A673 (cell line): ENCODE measurements at regions not wholly inside any gene's neighbourhood (a gene's known extent, or its start where the extent isn't known, plus 50 kb on each side); places are given as distances from the start of the nearest gene placed in this dataset.

ENCODE experiments used
- BruUV-seq: library from RNA; stranded (reverse); fragments of 400-500 nt; replicated peaks from 2 replicates; lab custom pipeline; 2021; lab: Mats Ljungman, UMichigan
- CTCF ChIA-PET: fragments of 300-600 bp; sonication (Branson Sonifier 250); formaldehyde crosslinking; loops from one replicate; lab custom pipeline; 2022; ENCODE audit warnings: antibody characterized with exemption; lab: Charles Lee
- POLR2A ChIA-PET: fragments of 300-600 bp; sonication (Branson Sonifier 250); formaldehyde crosslinking; loops from one replicate; lab custom pipeline; 2022; ENCODE audit warnings: antibody characterized with exemption; ENCODE audit not compliant: low non-redundant PET; lab: Charles Lee
- DNase-seq: peaks from one replicate; pipeline ENCODE4 v3.0.0-alpha.2; 2015; ENCODE audit warnings: low spot score
- H3K27ac ChIP-seq: fragments of 200-600 bp; sonication (generic); 2 replicates; pipeline ENCODE4 v1.5.1; 2016; ENCODE audit warnings: mixed run types, low read depth, mild to moderate bottlenecking, mixed read lengths, antibody characterized with exemption, low read length; ENCODE audit not compliant: poor library complexity, severe bottlenecking
- H3K27me3 ChIP-seq: fragments of 200-600 bp; sonication (generic); replicated peaks from 2 replicates; pipeline ENCODE4 v1.6.1; 2017; ENCODE audit warnings: mixed run types, low read depth, mild to moderate bottlenecking, mixed read lengths, antibody characterized with exemption, low read length; ENCODE audit not compliant: insufficient read depth, poor library complexity
- H3K36me3 ChIP-seq: fragments of 200-600 bp; sonication (generic); 2 replicates; pipeline ENCODE4 v1.6.1; 2016; ENCODE audit warnings: mixed run types, mild to moderate bottlenecking, mixed read lengths, antibody characterized with exemption, low read length; ENCODE audit not compliant: insufficient read depth, poor library complexity, severe bottlenecking
- H3K4me1 ChIP-seq: fragments of 200-600 bp; sonication (generic); 2 replicates; pipeline ENCODE4 v1.6.1; 2017; ENCODE audit warnings: mixed run types, mild to moderate bottlenecking, mixed read lengths, antibody characterized with exemption, low read length; ENCODE audit not compliant: insufficient read depth, poor library complexity, severe bottlenecking
- H3K4me3 ChIP-seq: fragments of 200-600 bp; sonication (generic); 2 replicates; pipeline ENCODE4 v1.5.1; 2016; ENCODE audit warnings: low read depth, mixed run types, mild to moderate bottlenecking, mixed read lengths, low read length; ENCODE audit not compliant: poor library complexity, severe bottlenecking
- H3K9me3 ChIP-seq: fragments of 200-600 bp; sonication (generic); 2 replicates; pipeline ENCODE4 v1.6.1; 2016; ENCODE audit warnings: mixed run types, low read depth, mild to moderate bottlenecking, mixed read lengths, antibody characterized with exemption, low read length; ENCODE audit not compliant: poor library complexity, severe bottlenecking
- CTCF ChIP-seq: fragments of 300-800, 200-600 bp; sonication (generic); conservative IDR thresholded peaks from 2 replicates; pipeline ENCODE4 v1.5.1; 2017; ENCODE audit warnings: low read depth, mild to moderate bottlenecking, antibody characterized with exemption, low read length, moderate library complexity, mixed read lengths
- EZH2 ChIP-seq: fragments of 200-600 bp; sonication (generic); IDR thresholded peaks from 2 replicates; pipeline ENCODE4 v1.6.1; 2017; ENCODE audit warnings: borderline replicate concordance, low read depth, mild to moderate bottlenecking, mixed read lengths, antibody characterized with exemption, low read length; ENCODE audit not compliant: poor library complexity, severe bottlenecking
- intact Hi-C: fragments of 100-400 bp; cut with micrococcal nuclease; formaldehyde crosslinking; loops from one replicate; pipeline ENCODE4 v1.10.0; 2022; ENCODE audit not compliant: unreplicated experiment

DNA sequence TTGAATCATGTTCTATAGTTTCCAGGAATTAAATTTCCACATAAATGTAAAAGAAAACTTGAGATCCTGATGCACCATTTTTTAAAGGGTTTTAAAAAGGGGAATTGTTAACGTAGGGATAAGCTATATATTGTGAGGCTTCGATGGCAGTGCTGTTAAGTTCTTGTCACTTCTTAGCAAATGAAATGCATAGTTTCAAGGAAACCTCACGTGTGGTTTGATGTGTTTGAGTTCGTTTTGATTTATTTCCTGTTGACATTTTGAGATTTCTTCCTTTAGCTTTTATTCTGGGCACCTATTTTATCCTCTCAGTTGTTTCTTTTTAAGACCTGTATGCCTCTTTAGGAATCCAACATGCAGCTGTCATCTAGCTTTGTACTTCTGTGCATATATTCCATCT, 301.0 kb downstream of the DOCK8 start:
- Histone ChIP-seq H3K27me3 (no peaks in the 10 kb centered on the region), H3K4me1 (no peaks in the 10 kb centered on the region), H3K9me3 (no peaks in the 10 kb centered on the region), H3K27ac (no peak overlapping the region), H3K36me3 (no peaks in the 10 kb centered on the region), H3K4me3 (no peak overlapping the region)
- no peak for DNase-seq
- ChIA-PET CTCF (no interaction called here), POLR2A (no interaction called here)
- intact Hi-C loops, result no loop called here
- TF ChIP-seq CTCF (no peak), EZH2 (no peak)
- BruUV-seq, result no TSS peak

DNA sequence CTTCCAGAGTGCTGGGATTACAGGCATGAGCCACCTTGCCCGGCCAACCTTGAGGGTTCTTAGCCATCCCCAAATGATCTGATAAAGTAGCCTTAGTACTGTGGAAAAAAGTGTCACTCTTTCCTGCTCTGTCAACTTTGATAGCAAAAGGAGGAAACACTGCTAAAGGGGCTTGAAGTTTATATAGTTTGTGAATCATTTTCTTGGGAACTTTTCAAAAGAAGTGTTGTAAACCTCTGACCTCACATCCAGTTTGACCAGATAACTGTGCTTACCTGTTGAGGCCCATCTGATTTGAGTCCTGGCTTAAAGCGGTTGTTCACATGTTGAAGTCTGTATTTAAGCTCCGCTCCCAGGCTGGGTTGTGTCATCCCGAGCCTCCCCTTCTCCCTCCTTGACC, 303.3 kb downstream of the DOCK8 start:
- no TSS peak for BruUV-seq
- Histone ChIP-seq H3K27me3 (no peaks in the 10 kb centered on the region), H3K27ac (no peak overlapping the region), H3K4me1 (no peaks in the 10 kb centered on the region), H3K36me3 (no peaks in the 10 kb centered on the region), H3K9me3 (no peaks in the 10 kb centered on the region), H3K4me3 (no peak overlapping the region)
- TF ChIP-seq EZH2, result no peak
- TF ChIP-seq CTCF, result no peak
- DNase-seq, result no peak
- ChIA-PET POLR2A (no interaction called here), CTCF (no interaction called here)
- intact Hi-C loops, result no loop called here

- DNase-seq, result no peak
- H3K27me3 ChIP-seq, result no peaks in the 10 kb centered on the region
- POLR2A ChIA-PET, result no interaction called here
- H3K27ac ChIP-seq, result no peak overlapping the region
- intact Hi-C loops, result no loop called here
- BruUV-seq, result no TSS peak
- no peaks in the 10 kb centered on the region for H3K9me3 ChIP-seq
- no peaks in the 10 kb centered on the region for H3K4me1 ChIP-seq
- no peak for TF ChIP-seq EZH2
- no peak for TF ChIP-seq CTCF
- CTCF ChIA-PET, result no interaction called here
- no peak overlapping the region for H3K4me3 ChIP-seq
- no peaks in the 10 kb centered on the region for H3K36me3 ChIP-seq
Observed at GRCh38 chr9:518540-518939, 303.9 kb downstream of the DOCK8 start.
